HG03060 (cell line): ENCODE measurements at regions not wholly inside any gene's neighbourhood (a gene's known extent, or its start where the extent isn't known, plus 50 kb on each side); places are given as distances from the start of the nearest gene placed in this dataset.

ENCODE experiments used
- ATAC-seq: cut with Tn5 transposase; IDR thresholded peaks from one replicate; pipeline ENCODE4 v1.9.1; 2021; ENCODE audit warnings: low read depth, moderate number of reproducible peaks; ENCODE audit not compliant: unreplicated experiment

- ATAC-seq: no peak
These were observed 87.2 kb upstream of the DUSP5 start for GRCh38 chr10:110410329-110411046.

GRCh38 chr10:110411047-110411410 is 86.7 kb upstream of the DUSP5 start:
- ATAC-seq: no peak

GRCh38 chr10:110413049-110413783 is 84.5 kb upstream of the DUSP5 start:
- ATAC-seq: no peak

- ATAC-seq: no peak
These were observed 83.7 kb upstream of the DUSP5 start for GRCh38 chr10:110413903-110414547.

GRCh38 chr10:110414548-110415309 is 83.0 kb upstream of the DUSP5 start:
- ATAC-seq: peak; percentile 77

GRCh38 chr10:110415809-110416208 is 81.9 kb upstream of the DUSP5 start:
- ATAC-seq: no peak

GRCh38 chr10:110416776-110417711 is 80.7 kb upstream of the DUSP5 start:
- no peak for ATAC-seq

- ATAC-seq: no peak
These were observed 79.5 kb upstream of the DUSP5 start for GRCh38 chr10:110418218-110418617.

GRCh38 chr10:110419265-110419664 is 78.4 kb upstream of the DUSP5 start:
- no peak for ATAC-seq

- ATAC-seq: no peak
These were observed 77.1 kb upstream of the DUSP5 start for GRCh38 chr10:110420401-110421193.

GRCh38 chr10:110421512-110422138 is 76.1 kb upstream of the DUSP5 start:
- no peak for ATAC-seq

DNA sequence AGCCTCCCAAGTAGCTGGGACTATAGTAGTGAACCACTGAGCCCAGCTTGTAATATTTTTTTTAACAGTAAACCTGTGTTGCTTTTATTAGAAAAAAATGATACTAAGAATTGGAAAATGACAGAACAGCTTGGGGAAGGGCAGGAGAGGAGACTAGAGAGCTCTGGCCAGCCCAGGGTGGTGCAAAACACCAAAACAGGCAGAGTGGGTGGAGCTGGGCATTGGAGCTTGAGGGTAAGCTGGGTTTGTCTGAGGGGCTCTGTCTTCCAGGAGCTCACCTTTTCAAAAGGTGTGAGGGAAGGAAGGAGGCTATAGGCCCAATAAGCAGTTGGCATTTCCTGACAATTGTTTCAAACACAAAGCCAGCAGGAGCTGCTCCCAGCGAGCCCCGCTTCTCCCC is 75.2 kb upstream of the DUSP5 start:
- ATAC-seq: no peak

GRCh38 chr10:110423650-110424049 is 74.1 kb upstream of the DUSP5 start:
- no peak for ATAC-seq

DNA sequence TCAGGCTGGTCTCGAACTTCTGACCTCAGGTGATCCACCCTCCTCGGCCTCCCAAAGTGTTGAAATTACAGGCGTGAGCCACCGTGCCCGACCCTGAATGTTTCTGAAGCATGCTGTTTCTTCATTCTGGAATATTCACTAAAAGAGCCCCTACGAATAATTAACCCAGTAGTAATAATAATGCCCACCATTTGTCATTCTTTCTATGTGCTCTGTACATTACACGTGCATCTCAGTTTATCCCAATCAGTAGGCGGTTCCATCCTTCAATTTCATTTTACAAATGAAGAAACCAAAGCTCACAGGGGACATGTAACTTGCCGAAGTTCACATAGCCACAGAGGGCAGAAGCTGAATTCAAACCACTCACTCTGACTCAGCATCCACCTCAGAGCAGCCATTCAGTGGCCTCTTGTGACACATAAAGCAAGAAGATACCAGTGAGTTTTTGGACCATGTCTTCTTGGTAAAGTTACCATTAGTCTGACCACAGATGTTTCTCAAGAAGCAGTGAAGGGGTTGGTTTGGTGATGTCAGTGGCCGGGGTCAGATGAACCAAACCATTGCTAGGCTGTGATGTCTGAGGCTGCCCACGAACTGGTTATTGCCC is 71.9 kb upstream of the DUSP5 start:
- ATAC-seq: peak; percentile 62

- ATAC-seq: no peak
These were observed 71.2 kb upstream of the DUSP5 start for GRCh38 chr10:110426294-110427181.

GRCh38 chr10:110429301-110429700 is 68.4 kb upstream of the DUSP5 start:
- ATAC-seq: no peak
